Type B pancreatic cell (in vitro differentiated cells): ENCODE measurements at regions not wholly inside any gene's neighbourhood (a gene's known extent, or its start where the extent isn't known, plus 50 kb on each side); places are given as distances from the start of the nearest gene placed in this dataset.

ENCODE experiments used
- DNase-seq: peaks from one replicate; pipeline ENCODE4 v3.0.0; 2021; ENCODE audit warnings: mixed read lengths; ENCODE audit not compliant: unreplicated experiment; ENCODE audit errors: extremely low spot score
- H3K27ac Mint-ChIP-seq: 2 replicates; pipeline ENCODE4 v1.8.0; 2021; ENCODE audit warnings: mild to moderate bottlenecking, mixed read lengths
- H3K27me3 Mint-ChIP-seq: 2 replicates; pipeline ENCODE4 v1.8.0; 2021; ENCODE audit warnings: mixed read lengths
- H3K36me3 Mint-ChIP-seq: 2 replicates; pipeline ENCODE4 v1.8.0; 2021; ENCODE audit warnings: mixed read lengths
- H3K4me1 Mint-ChIP-seq: one replicate; pipeline ENCODE4 v1.8.0; 2021; ENCODE audit warnings: mixed read lengths; ENCODE audit not compliant: unreplicated experiment
- H3K4me3 Mint-ChIP-seq: 2 replicates; pipeline ENCODE4 v1.8.0; 2021; ENCODE audit warnings: mild to moderate bottlenecking, mixed read lengths
- H3K9me3 Mint-ChIP-seq: 2 replicates; pipeline ENCODE4 v1.8.0; 2021; ENCODE audit warnings: mixed read lengths
- TF ChIP-seq, protein P1 (sequence below): fragments of 200-600 bp; sonication (generic); conservative IDR thresholded peaks from 2 replicates; pipeline ENCODE4 v1.5.0; 2021; ENCODE audit warnings: antibody characterized with exemption, mild to moderate bottlenecking

DNA sequence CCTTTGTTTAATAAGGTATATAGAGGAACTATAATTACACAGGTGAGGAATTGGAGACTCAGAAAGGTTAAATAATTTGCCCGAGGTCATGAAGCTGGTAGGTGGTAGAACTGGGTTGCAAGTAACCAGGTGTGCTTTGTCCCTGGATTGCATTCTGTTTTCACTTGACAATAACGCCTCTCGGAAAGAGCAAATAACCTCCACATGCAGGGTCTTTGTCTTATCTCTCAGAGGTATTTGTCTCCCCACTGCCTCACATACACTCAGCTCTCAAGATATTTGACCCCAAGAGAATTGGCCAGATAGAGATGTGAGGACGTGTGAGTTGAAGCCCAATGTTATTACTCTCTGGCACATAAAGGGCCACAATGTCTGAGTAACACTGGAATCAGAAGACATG, 320.9 kb upstream of the ONECUT1 start:
- Mint-ChIP-seq H3K27ac (no peak overlapping the region), H3K9me3 (no peaks in the 10 kb centered on the region), H3K4me3 (no peak overlapping the region), H3K27me3 (peaks cover 7% of the 10 kb centered on the region), H3K36me3 (no peaks in the 10 kb centered on the region), H3K4me1 (no peaks in the 10 kb centered on the region)
- TF ChIP-seq, protein P1, sequence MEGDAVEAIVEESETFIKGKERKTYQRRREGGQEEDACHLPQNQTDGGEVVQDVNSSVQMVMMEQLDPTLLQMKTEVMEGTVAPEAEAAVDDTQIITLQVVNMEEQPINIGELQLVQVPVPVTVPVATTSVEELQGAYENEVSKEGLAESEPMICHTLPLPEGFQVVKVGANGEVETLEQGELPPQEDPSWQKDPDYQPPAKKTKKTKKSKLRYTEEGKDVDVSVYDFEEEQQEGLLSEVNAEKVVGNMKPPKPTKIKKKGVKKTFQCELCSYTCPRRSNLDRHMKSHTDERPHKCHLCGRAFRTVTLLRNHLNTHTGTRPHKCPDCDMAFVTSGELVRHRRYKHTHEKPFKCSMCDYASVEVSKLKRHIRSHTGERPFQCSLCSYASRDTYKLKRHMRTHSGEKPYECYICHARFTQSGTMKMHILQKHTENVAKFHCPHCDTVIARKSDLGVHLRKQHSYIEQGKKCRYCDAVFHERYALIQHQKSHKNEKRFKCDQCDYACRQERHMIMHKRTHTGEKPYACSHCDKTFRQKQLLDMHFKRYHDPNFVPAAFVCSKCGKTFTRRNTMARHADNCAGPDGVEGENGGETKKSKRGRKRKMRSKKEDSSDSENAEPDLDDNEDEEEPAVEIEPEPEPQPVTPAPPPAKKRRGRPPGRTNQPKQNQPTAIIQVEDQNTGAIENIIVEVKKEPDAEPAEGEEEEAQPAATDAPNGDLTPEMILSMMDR: no peak
- DNase-seq: no peak

DNA sequence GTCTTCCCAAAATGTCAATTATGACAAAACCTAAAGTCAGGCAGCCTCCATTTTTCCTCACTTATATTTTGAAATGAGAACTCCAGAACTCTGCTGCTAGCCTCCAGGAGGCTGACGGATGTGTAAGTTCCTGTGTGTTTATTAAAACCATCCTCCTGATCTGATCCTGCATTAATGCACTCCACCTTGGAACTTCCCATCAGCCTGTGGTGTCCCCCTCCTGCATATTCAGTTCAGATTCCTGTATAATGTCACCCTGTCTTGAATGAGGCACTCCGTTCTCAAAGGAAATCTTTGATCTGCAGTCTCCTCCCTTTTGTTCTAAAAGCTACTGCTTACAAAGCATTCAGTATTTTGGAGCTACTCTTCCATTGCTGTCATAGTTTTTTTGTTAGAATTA, 318.2 kb upstream of the ONECUT1 start:
- Mint-ChIP-seq H3K36me3 (no peaks in the 10 kb centered on the region), H3K4me3 (no peak overlapping the region), H3K4me1 (no peaks in the 10 kb centered on the region), H3K27me3 (peaks cover 3% of the 10 kb centered on the region), H3K9me3 (no peaks in the 10 kb centered on the region), H3K27ac (no peak overlapping the region)
- DNase-seq: no peak
- TF ChIP-seq, protein P1: no peak

DNA sequence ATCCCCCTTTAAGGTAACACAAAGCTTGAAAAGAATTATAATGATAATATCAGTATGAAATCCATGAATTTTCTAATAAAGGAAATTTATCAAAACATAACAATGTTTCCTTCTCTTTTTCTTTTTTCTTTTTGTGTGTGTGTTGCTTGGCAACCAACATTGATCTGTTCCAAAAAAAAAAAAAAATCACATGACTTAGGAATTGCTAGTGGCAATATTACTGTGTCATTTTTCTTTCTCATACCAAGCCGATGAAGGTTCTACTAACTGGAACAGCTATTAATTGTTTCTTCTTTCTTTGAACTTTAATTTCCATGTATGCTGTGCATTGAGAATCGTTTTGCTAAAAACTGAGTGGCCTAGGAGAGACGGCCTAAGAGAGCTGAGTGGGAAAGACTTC, 317.7 kb upstream of the ONECUT1 start:
- Mint-ChIP-seq H3K9me3 (no peaks in the 10 kb centered on the region), H3K27me3 (peaks cover 3% of the 10 kb centered on the region), H3K27ac (no peak overlapping the region), H3K36me3 (no peaks in the 10 kb centered on the region), H3K4me3 (no peak overlapping the region), H3K4me1 (no peaks in the 10 kb centered on the region)
- TF ChIP-seq, protein P1: no peak
- no peak for DNase-seq

DNA sequence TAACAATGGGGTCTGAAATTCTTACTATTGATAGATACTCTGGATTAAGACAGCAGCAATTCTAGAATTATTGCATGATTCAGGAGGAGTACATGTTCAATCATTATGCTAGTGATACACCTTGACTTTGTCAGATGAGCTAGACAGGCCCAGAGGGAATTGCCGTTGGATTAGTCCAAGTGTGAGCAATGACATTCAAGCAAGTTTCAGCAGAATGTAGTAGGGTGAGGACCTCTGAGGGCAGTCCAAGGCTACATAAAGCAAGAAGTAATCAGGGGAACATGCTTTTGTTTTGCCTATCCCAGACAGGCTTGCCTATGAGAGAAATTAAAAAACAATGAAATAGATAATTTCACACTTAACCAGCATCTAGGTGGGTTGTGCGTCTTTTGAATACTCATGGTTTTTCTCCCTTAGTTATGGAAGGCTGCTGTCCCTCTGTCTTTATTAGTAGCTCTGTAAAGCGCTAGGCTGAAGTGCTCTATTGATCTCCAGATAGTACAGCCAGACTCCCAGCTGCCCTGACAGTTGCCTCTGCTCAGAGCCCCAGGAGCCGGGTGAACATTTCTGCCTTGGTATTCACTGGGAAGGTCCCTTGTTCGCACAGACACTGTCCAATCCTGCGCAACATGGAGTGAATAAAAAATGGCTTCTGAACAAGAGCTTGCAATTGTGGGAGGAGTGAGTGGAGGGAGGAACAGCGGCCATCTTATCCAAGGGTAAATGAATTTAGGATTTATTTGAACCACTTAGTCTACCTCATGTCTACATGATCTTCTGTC, 316.6 kb upstream of the ONECUT1 start:
- no peak for DNase-seq
- no peaks in the 10 kb centered on the region for H3K36me3 Mint-ChIP-seq
- H3K4me3 Mint-ChIP-seq: no peak overlapping the region
- TF ChIP-seq, protein P1: no peak
- H3K27ac Mint-ChIP-seq: no peak overlapping the region
- H3K27me3 Mint-ChIP-seq: peaks cover 3% of the 10 kb centered on the region
- no peaks in the 10 kb centered on the region for H3K4me1 Mint-ChIP-seq
- H3K9me3 Mint-ChIP-seq: no peaks in the 10 kb centered on the region

DNA sequence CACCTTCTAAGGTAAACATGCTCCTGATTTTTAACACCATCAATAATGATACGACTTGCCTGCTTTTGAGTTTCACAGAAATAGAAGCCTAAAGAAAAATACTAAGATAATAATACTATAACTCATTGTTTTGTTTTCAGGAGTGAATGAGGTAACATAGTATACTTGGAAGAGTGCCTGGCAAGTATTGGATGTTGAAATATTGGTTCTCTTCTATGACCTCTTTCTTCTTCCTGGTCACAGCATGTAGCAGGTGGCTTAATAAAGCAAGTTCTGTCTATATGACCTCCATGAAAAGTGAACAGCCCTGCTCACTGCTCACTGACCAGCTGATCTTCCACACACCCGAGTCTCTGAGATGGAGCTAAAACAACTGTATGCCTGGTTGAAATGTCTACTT, 312.3 kb upstream of the ONECUT1 start:
- no peak overlapping the region for H3K27ac Mint-ChIP-seq
- no peaks in the 10 kb centered on the region for H3K4me1 Mint-ChIP-seq
- TF ChIP-seq, protein P1: no peak
- H3K36me3 Mint-ChIP-seq: no peaks in the 10 kb centered on the region
- no peak overlapping the region for H3K4me3 Mint-ChIP-seq
- no peaks in the 10 kb centered on the region for H3K27me3 Mint-ChIP-seq
- DNase-seq: no peak
- H3K9me3 Mint-ChIP-seq: no peaks in the 10 kb centered on the region

DNA sequence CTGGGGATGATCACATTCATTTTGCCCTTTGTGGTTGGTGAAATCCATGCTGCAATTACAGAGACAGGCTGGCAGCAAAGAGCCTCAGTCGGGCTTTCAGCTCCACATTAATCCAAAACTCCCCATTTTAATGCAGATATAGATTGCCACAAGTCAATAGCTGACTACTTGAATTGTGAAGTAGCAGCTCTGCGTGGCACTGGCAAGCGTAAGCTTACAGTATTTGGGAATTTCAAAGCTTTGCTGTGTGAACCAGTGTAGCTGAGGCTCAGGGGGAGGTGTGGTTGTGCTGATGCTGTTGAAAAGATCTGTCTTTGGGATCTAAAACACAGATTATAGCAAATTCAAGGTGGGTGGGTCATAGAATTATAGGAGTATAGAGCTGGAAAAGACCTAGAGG, 290.3 kb upstream of the ONECUT1 start:
- Mint-ChIP-seq H3K27me3 (peaks cover 19% of the 10 kb centered on the region), H3K9me3 (no peaks in the 10 kb centered on the region), H3K27ac (no peak overlapping the region), H3K36me3 (no peaks in the 10 kb centered on the region), H3K4me1 (no peaks in the 10 kb centered on the region), H3K4me3 (no peak overlapping the region)
- DNase-seq: no peak
- TF ChIP-seq, protein P1: no peak
